ENCODE measurements at regions not wholly inside any gene's neighbourhood (a gene's known extent, or its start where the extent isn't known, plus 50 kb on each side); places are given as distances from the start of the nearest gene placed in this dataset.

DNA sequence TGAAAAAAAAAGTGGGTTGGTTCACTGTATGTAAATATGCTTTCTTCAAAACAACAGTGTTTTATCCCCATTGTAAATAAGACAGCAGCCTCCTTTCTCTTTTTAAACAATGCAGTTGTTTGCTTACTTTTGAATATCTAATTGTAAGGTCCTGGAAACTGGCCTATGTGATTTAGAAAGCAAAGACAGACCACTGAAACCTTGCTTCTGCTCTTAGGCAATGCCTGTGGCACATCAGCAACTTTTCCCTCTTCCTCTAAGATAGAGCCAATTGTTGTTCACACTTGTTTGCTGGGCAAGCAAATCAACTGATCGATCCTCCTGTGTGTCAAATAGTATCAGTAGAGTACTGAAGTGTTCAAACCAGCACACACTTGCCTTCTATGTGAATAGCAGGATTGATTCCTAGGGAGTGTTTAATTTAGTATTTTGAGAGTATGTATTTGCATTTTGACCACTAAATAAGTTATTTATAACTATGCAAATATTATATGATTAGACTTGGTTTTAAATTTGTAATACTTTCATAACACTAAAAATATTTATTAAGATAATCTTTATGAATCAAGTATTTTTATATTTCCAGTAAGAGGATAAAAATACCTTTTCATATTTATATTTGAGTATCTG lies 55.4 kb upstream of the GRPR start:
- H3K36me3 ChIP-seq (ENCODE audit: control insufficient read depth, insufficient read depth, low read length): no peaks in the 10 kb centered on the region
- H2AFZ ChIP-seq (replicated peaks; ENCODE audit: low read length, poor library complexity): no peak overlapping the region
- H3K79me1 ChIP-seq (ENCODE audit: low read depth in 1 of 2, low read length in 2 of 2): no peaks in the 10 kb centered on the region
- H3K9me3 ChIP-seq (ENCODE audit: control insufficient read depth, insufficient read depth, low read length): no peaks in the 10 kb centered on the region
- no peak overlapping the region for H4K5ac ChIP-seq (ENCODE audit: low read depth, low read length)
- H2BK20ac ChIP-seq (ENCODE audit: low read depth, low read length): no peak overlapping the region
- no peak overlapping the region for H3K23ac ChIP-seq (ENCODE audit: low read depth, low read length)
- H4K91ac ChIP-seq (ENCODE audit: insufficient read depth, low read depth, low read length): no peak overlapping the region
- no peak overlapping the region for H2AK5ac ChIP-seq (ENCODE audit: low read depth, low read length)
- no peak overlapping the region for H3K27ac ChIP-seq (ENCODE audit: insufficient read depth, low read length)
- H3K14ac ChIP-seq (replicated peaks; ENCODE audit: low read depth, low read length): no peak overlapping the region
- BruUV-seq (replicated peaks): no TSS peak
- no peaks in the 10 kb centered on the region for H4K20me1 ChIP-seq (ENCODE audit: insufficient read depth, low read length)
- no peaks in the 10 kb centered on the region for H3K27me3 ChIP-seq (ENCODE audit: control insufficient read depth, insufficient read depth, low read length)
- intact Hi-C loops (cut with micrococcal nuclease) (no loop called here), dilution Hi-C loops (cut with HindIII; ENCODE audit: low sequenced_read_pairs, unreplicated experiment) (no loop called here), in situ Hi-C loops (cut with MboI; ENCODE audit: low sequenced_read_pairs) (no loop called here)
- H2AK9ac ChIP-seq (replicated peaks; ENCODE audit: low read depth, low read length, poor library complexity): no peak overlapping the region
- no peak overlapping the region for H3K4me3 ChIP-seq (ENCODE audit: insufficient read depth, low read depth, low read length)
- no peak overlapping the region for H3K4me2 ChIP-seq (ENCODE audit: low read depth, low read length)
- POLR2A ChIA-PET (ENCODE audit: unreplicated experiment): no interaction called here
- no peak for TF ChIP-seq POLR2A (IDR thresholded peaks at IDR 0.05; ENCODE audit: low read depth, low read length)
- no peak for TF ChIP-seq SMC3 (IDR thresholded peaks at IDR 0.05; ENCODE audit: low read depth, low read length)
- TF ChIP-seq, protein P1, sequence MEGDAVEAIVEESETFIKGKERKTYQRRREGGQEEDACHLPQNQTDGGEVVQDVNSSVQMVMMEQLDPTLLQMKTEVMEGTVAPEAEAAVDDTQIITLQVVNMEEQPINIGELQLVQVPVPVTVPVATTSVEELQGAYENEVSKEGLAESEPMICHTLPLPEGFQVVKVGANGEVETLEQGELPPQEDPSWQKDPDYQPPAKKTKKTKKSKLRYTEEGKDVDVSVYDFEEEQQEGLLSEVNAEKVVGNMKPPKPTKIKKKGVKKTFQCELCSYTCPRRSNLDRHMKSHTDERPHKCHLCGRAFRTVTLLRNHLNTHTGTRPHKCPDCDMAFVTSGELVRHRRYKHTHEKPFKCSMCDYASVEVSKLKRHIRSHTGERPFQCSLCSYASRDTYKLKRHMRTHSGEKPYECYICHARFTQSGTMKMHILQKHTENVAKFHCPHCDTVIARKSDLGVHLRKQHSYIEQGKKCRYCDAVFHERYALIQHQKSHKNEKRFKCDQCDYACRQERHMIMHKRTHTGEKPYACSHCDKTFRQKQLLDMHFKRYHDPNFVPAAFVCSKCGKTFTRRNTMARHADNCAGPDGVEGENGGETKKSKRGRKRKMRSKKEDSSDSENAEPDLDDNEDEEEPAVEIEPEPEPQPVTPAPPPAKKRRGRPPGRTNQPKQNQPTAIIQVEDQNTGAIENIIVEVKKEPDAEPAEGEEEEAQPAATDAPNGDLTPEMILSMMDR (conservative IDR thresholded peaks at IDR 0.05; ENCODE audit: low read depth, low read length): no peak
- TF ChIP-seq MAFK (IDR thresholded peaks at IDR 0.05; ENCODE audit: low read depth, low read length): no peak
- no peak for TF ChIP-seq CEBPB (IDR thresholded peaks at IDR 0.05; ENCODE audit: low read depth, low read length)
- TF ChIP-seq MXI1 (IDR thresholded peaks at IDR 0.05; ENCODE audit: borderline replicate concordance, low read depth, low read length): no peak
- no peak for TF ChIP-seq BHLHE40 (IDR thresholded peaks at IDR 0.05; ENCODE audit: low read depth, low read length)
- no peak for TF ChIP-seq CHD1 (IDR thresholded peaks at IDR 0.05; ENCODE audit: low read depth, low read length)
- WGBS, 2 experiments (ENCODE audit: extremely low coverage in 2 of 2, insufficient read length in 1 of 2): no CpG with 5 or more reads among the region's 1 CpG
- H3K18ac ChIP-seq (ENCODE audit: low read depth, low read length): no peak overlapping the region
- no peaks in the 10 kb centered on the region for H3K4me1 ChIP-seq (ENCODE audit: control insufficient read depth, insufficient read depth, low read length)
- H3K4ac ChIP-seq (ENCODE audit: low read depth, low read length): no peak overlapping the region
- no peak overlapping the region for H3K56ac ChIP-seq (ENCODE audit: extremely low read depth, insufficient read depth, low read length)
- H2BK120ac ChIP-seq (ENCODE audit: low read depth, low read length): no peak overlapping the region
- CTCF ChIA-PET: interaction anchor here (0.5 kb wide), 1 partner anchor 459 kb away, joined by 5 read pairs; no protein-coding TSS in a partner anchor
- no peak overlapping the region for H2BK5ac ChIP-seq (ENCODE audit: low read depth, low read length, poor library complexity, severe bottlenecking)
- H4K8ac ChIP-seq (ENCODE audit: low read depth in 2 of 2, low read length in 2 of 2): no peak overlapping the region
- ATAC-seq (ENCODE audit: low read depth) (no peak), DNase-seq (no peak)
- H2BK15ac ChIP-seq (ENCODE audit: low read depth, low read length): no peak overlapping the region
- no peaks in the 10 kb centered on the region for H3K9me1 ChIP-seq (ENCODE audit: insufficient read depth, low read length)
- no peak overlapping the region for H3K9ac ChIP-seq (ENCODE audit: low read depth, low read length)
